ENCODE measurements at regions not wholly inside any gene's neighbourhood (a gene's known extent, or its start where the extent isn't known, plus 50 kb on each side); places are given as distances from the start of the nearest gene placed in this dataset.

GRCh38 chr7:24462117-24462516 lies 111.1 kb upstream of the PALS2 start:
- no peak for DNase-seq (ENCODE audit: extremely low spot score, unreplicated experiment)
- Mint-ChIP-seq H3K36me3 (no peaks in the 10 kb centered on the region), H3K9me3 (no peaks in the 10 kb centered on the region), H3K27ac (no peak overlapping the region), H3K4me1 (ENCODE audit: unreplicated experiment) (no peaks in the 10 kb centered on the region), H3K27me3 (peaks cover 4% of the 10 kb centered on the region), H3K4me3 (no peak overlapping the region)
- TF ChIP-seq, protein P1, sequence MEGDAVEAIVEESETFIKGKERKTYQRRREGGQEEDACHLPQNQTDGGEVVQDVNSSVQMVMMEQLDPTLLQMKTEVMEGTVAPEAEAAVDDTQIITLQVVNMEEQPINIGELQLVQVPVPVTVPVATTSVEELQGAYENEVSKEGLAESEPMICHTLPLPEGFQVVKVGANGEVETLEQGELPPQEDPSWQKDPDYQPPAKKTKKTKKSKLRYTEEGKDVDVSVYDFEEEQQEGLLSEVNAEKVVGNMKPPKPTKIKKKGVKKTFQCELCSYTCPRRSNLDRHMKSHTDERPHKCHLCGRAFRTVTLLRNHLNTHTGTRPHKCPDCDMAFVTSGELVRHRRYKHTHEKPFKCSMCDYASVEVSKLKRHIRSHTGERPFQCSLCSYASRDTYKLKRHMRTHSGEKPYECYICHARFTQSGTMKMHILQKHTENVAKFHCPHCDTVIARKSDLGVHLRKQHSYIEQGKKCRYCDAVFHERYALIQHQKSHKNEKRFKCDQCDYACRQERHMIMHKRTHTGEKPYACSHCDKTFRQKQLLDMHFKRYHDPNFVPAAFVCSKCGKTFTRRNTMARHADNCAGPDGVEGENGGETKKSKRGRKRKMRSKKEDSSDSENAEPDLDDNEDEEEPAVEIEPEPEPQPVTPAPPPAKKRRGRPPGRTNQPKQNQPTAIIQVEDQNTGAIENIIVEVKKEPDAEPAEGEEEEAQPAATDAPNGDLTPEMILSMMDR (conservative IDR thresholded peaks at IDR 0.05): no peak

DNA sequence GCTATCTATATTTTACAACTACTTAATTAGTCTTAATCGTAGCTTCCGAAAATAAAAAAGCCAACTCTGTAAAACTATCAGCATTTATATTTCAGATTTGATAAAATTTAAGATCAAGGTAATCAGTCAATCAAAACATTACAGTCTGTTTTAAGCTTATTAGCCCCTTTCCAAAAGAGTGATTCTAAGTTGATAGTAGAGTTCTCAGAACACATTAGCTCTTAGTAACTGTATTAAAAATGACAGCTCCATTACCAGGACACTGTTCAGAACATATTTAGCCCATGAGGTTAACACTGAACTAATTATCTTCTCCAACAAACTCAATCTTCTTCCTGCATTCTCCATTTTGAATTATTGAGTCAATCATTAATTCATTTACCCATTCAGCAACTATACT lies 110.3 kb upstream of the PALS2 start:
- Mint-ChIP-seq H3K4me1 (ENCODE audit: unreplicated experiment) (no peaks in the 10 kb centered on the region), H3K27ac (no peak overlapping the region), H3K36me3 (no peaks in the 10 kb centered on the region), H3K27me3 (peaks cover 4% of the 10 kb centered on the region), H3K4me3 (no peak overlapping the region), H3K9me3 (no peaks in the 10 kb centered on the region)
- TF ChIP-seq, protein P1 (conservative IDR thresholded peaks at IDR 0.05): no peak
- no peak for DNase-seq (ENCODE audit: extremely low spot score, unreplicated experiment)

DNA sequence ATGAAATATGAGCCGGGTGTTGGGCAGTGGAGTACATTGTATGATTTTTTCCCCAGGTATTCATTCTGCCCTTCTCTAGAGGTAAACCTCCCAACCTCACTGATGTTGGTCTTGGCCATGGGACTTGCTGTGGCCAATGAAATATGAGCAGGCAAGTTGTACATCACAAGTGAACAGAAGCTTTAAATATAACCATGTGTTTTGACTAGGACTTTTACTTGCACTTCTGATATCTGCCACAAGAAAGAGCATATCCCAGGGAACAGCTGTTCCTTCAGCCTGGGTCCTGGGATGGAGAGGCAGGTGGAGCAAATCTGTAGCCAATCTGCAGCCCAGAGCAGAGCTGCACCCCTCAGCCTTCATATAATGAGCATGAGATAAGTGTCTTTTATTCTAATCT lies 109.8 kb upstream of the PALS2 start:
- Mint-ChIP-seq H3K27ac (no peak overlapping the region), H3K4me1 (ENCODE audit: unreplicated experiment) (no peaks in the 10 kb centered on the region), H3K36me3 (no peaks in the 10 kb centered on the region), H3K4me3 (no peak overlapping the region), H3K27me3 (peaks cover 4% of the 10 kb centered on the region), H3K9me3 (no peaks in the 10 kb centered on the region)
- TF ChIP-seq, protein P1 (conservative IDR thresholded peaks at IDR 0.05): no peak
- DNase-seq (ENCODE audit: extremely low spot score, unreplicated experiment): no peak

DNA sequence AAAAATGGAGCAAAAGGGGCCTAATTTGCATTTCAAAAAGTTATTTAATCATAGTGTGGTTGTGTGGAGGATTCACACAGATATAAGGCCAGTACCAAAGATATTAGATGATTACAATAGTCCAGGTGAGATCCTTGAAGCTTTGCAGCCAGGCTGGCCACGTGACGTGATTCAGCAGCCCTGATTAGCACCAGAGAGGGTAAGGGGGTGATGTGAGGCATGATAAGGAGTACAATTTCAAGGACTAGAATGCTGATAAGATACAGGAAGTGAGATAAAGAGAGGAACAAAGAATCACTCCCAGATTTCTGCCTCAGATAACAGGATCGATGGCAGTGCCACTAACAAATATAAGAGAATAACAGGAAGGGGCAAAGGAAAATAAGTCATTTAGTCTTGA lies 108.4 kb upstream of the PALS2 start:
- TF ChIP-seq, protein P1 (conservative IDR thresholded peaks at IDR 0.05): no peak

GRCh38 chr7:24466168-24466768 lies 107.0 kb upstream of the PALS2 start:
- no peaks in the 10 kb centered on the region for H3K36me3 Mint-ChIP-seq
- TF ChIP-seq, protein P1 (conservative IDR thresholded peaks at IDR 0.05): no peak
- no peak for DNase-seq (ENCODE audit: extremely low spot score, unreplicated experiment)
- no peaks in the 10 kb centered on the region for H3K4me1 Mint-ChIP-seq (ENCODE audit: unreplicated experiment)
- no peak overlapping the region for H3K27ac Mint-ChIP-seq
- peaks cover 4% of the 10 kb centered on the region for H3K27me3 Mint-ChIP-seq
- H3K9me3 Mint-ChIP-seq: no peaks in the 10 kb centered on the region
- H3K4me3 Mint-ChIP-seq: no peak overlapping the region

More for the DNA sequence above, 108.4 kb upstream of the PALS2 start:
- Mint-ChIP-seq H3K4me3 (no peak overlapping the region), H3K27me3 (peaks cover 4% of the 10 kb centered on the region), H3K27ac (no peak overlapping the region), H3K4me1 (ENCODE audit: unreplicated experiment) (no peaks in the 10 kb centered on the region), H3K9me3 (no peaks in the 10 kb centered on the region), H3K36me3 (no peaks in the 10 kb centered on the region)
- no peak for DNase-seq (ENCODE audit: extremely low spot score, unreplicated experiment)

DNA sequence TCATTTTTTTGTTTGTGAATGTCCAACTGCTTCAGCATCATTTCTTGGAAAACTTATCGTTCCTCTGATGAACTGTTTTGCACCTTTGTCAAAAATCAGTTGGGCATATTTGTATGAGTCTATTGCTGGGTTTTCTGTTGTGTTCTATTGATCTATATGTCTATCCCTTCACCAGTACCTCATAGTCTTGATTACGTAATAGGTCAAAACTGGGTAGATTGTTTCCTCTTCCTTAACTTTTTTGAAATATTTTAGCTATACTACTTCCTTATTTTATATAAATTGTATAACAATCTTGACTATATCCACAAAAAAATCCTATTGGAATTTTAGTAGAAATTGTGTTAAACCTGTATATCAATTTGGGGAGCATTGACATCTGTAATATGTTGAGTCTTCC lies 104.1 kb upstream of the PALS2 start:
- Mint-ChIP-seq H3K27ac (no peak overlapping the region), H3K4me3 (no peak overlapping the region), H3K4me1 (ENCODE audit: unreplicated experiment) (no peaks in the 10 kb centered on the region), H3K27me3 (no peaks in the 10 kb centered on the region), H3K36me3 (no peaks in the 10 kb centered on the region), H3K9me3 (no peaks in the 10 kb centered on the region)
- DNase-seq (ENCODE audit: extremely low spot score, unreplicated experiment): no peak
- TF ChIP-seq, protein P1 (conservative IDR thresholded peaks at IDR 0.05): no peak

Data from type B pancreatic cell (in vitro differentiated cells).